Body of pancreas (tissue), 4 donors: ENCODE measurements at regions not wholly inside any gene's neighbourhood (a gene's known extent, or its start where the extent isn't known, plus 50 kb on each side); places are given as distances from the start of the nearest gene placed in this dataset.

Experiments used
- POLR2A ChIP-seq, 3 donors: fragments of 450-650 bp; IDR thresholded peaks; one replicate each; pipeline ENCODE4 v1.6.1; 2016; ENCODE audit warnings: antibody characterized with exemption in 3 of 3, mild to moderate bottlenecking in 2 of 3
- TF ChIP-seq, protein P1 (sequence below), 7 experiments: fragments of 450-650 bp in 4 of 7; fragments of 200-600 bp in 3 of 7; sonication (generic) in 3 of 7; IDR thresholded peaks; one replicate each; pipeline ENCODE4 v1.5.1; 2016 to 2019; ENCODE audit warnings: antibody characterized with exemption in 7 of 7

DNA sequence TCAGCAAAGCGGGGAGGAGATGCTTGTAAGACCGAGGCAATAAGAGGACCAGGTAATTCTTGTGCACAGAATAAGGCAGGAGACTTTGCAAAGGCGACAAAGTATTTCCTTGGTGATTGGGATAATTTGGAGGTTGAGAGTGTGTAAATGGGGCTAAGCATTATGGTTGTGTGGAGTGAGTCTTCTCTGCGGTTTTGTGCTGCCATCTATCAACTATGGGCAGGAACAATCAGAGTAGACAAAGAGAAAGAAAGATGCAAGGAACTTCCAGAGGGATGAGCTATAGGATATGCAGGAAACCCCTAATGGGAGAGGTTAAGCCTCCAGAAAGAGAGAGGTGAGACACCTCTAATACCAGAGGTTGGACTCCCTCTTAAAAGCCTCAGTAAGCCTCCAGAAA lies 339.8 kb downstream of the PAPSS1 start:
- TF ChIP-seq, protein P1, sequence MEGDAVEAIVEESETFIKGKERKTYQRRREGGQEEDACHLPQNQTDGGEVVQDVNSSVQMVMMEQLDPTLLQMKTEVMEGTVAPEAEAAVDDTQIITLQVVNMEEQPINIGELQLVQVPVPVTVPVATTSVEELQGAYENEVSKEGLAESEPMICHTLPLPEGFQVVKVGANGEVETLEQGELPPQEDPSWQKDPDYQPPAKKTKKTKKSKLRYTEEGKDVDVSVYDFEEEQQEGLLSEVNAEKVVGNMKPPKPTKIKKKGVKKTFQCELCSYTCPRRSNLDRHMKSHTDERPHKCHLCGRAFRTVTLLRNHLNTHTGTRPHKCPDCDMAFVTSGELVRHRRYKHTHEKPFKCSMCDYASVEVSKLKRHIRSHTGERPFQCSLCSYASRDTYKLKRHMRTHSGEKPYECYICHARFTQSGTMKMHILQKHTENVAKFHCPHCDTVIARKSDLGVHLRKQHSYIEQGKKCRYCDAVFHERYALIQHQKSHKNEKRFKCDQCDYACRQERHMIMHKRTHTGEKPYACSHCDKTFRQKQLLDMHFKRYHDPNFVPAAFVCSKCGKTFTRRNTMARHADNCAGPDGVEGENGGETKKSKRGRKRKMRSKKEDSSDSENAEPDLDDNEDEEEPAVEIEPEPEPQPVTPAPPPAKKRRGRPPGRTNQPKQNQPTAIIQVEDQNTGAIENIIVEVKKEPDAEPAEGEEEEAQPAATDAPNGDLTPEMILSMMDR (IDR thresholded peaks at IDR 0.05), result no peak
- no peak for TF ChIP-seq POLR2A (IDR thresholded peaks at IDR 0.05)
